ENCODE measurements at regions not wholly inside any gene's neighbourhood (a gene's known extent, or its start where the extent isn't known, plus 50 kb on each side); places are given as distances from the start of the nearest gene placed in this dataset.
"Not testable (repeated sequence)": the region's sequence is repeated elsewhere in the genome, so short reads cannot be mapped to it uniquely, and the experiment has no call there.

DNA sequence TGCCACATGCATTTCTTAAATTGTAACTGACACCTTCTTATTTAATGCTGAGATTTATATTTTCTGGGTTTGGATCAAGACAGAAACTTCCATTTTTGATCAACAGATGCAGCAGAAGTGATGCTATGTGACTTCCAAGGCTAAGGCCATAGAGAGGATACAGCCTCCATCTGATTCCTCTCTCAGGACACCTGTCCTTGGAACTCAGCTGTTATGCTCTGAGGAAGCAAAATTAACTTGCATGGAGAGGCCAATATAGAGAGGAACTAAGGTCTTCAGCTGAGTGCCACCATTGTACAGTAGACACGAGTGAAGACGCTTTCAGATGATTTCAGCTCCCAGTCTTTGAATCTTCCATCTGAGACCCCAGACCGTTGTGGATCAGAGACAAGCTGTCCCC lies 296.9 kb upstream of the TBL1XR1 start:
- TF ChIP-seq, protein P1, sequence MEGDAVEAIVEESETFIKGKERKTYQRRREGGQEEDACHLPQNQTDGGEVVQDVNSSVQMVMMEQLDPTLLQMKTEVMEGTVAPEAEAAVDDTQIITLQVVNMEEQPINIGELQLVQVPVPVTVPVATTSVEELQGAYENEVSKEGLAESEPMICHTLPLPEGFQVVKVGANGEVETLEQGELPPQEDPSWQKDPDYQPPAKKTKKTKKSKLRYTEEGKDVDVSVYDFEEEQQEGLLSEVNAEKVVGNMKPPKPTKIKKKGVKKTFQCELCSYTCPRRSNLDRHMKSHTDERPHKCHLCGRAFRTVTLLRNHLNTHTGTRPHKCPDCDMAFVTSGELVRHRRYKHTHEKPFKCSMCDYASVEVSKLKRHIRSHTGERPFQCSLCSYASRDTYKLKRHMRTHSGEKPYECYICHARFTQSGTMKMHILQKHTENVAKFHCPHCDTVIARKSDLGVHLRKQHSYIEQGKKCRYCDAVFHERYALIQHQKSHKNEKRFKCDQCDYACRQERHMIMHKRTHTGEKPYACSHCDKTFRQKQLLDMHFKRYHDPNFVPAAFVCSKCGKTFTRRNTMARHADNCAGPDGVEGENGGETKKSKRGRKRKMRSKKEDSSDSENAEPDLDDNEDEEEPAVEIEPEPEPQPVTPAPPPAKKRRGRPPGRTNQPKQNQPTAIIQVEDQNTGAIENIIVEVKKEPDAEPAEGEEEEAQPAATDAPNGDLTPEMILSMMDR (IDR thresholded peaks at IDR 0.05; ENCODE audit: insufficient read depth in 1 of 2, low read depth in 1 of 2, low read length in 1 of 2, severe bottlenecking in 1 of 2, unreplicated experiment in 1 of 2), result no peak
- Histone ChIP-seq H3K4me1 (no peaks in the 10 kb centered on the region), H3K36me3 (ENCODE audit: control insufficient read depth, insufficient read depth, low read length) (no peaks in the 10 kb centered on the region), H3K9me3 (no peaks in the 10 kb centered on the region), H3K27me3 (replicated peaks; ENCODE audit: control insufficient read depth, insufficient read depth, low read length) (no peaks in the 10 kb centered on the region), H3K4me3 (ENCODE audit: low read depth, low read length) (no peak overlapping the region)
- CTCF ChIA-PET, result no interaction called here
- H3K27ac Mint-ChIP-seq (ENCODE audit: unreplicated experiment), result no peak overlapping the region
- H3K27me3 Mint-ChIP-seq (ENCODE audit: insufficient read depth, unreplicated experiment), result no peaks in the 10 kb centered on the region
- no peak overlapping the region for H3K4me3 Mint-ChIP-seq (ENCODE audit: unreplicated experiment)
- no peaks in the 10 kb centered on the region for H3K9me3 Mint-ChIP-seq (ENCODE audit: unreplicated experiment)
- intact Hi-C loops (cut with micrococcal nuclease; ENCODE audit: unreplicated experiment), result no loop called here
- DNase-seq, result no peak
- no peaks in the 10 kb centered on the region for H3K36me3 Mint-ChIP-seq (ENCODE audit: insufficient read depth, unreplicated experiment)
- no TSS peak for BruUV-seq (replicated peaks)
- POLR2A ChIA-PET, result no interaction called here
- no peaks in the 10 kb centered on the region for H3K4me1 Mint-ChIP-seq (ENCODE audit: low read depth, unreplicated experiment)

GRCh38 chr3:177495566-177495965 lies 298.3 kb upstream of the TBL1XR1 start:
- Mint-ChIP-seq H3K4me3 (ENCODE audit: unreplicated experiment) (no peak overlapping the region), H3K27ac (ENCODE audit: unreplicated experiment) (no peak overlapping the region), H3K36me3 (ENCODE audit: insufficient read depth, unreplicated experiment) (no peaks in the 10 kb centered on the region), H3K27me3 (ENCODE audit: insufficient read depth, unreplicated experiment) (no peaks in the 10 kb centered on the region), H3K4me1 (ENCODE audit: low read depth, unreplicated experiment) (peaks cover 7% of the 10 kb centered on the region), H3K9me3 (ENCODE audit: unreplicated experiment) (peaks cover 9% of the 10 kb centered on the region)
- TF ChIP-seq, protein P1 (IDR thresholded peaks at IDR 0.05; ENCODE audit: insufficient read depth in 1 of 2, low read depth in 1 of 2, low read length in 1 of 2, severe bottlenecking in 1 of 2, unreplicated experiment in 1 of 2), result no peak
- ChIA-PET CTCF (no interaction called here), POLR2A (no interaction called here)
- BruUV-seq (replicated peaks), result no TSS peak
- intact Hi-C loops (cut with micrococcal nuclease; ENCODE audit: unreplicated experiment), result no loop called here
- DNase-seq, result no peak
- peaks cover 8% of the 10 kb centered on the region for H3K4me1 ChIP-seq
- H3K36me3 ChIP-seq (ENCODE audit: control insufficient read depth, insufficient read depth, low read length), result no peaks in the 10 kb centered on the region
- H3K4me3 ChIP-seq (ENCODE audit: low read depth, low read length), result no peak overlapping the region
- no peaks in the 10 kb centered on the region for H3K9me3 ChIP-seq
- H3K27me3 ChIP-seq (replicated peaks; ENCODE audit: control insufficient read depth, insufficient read depth, low read length), result no peaks in the 10 kb centered on the region

DNA sequence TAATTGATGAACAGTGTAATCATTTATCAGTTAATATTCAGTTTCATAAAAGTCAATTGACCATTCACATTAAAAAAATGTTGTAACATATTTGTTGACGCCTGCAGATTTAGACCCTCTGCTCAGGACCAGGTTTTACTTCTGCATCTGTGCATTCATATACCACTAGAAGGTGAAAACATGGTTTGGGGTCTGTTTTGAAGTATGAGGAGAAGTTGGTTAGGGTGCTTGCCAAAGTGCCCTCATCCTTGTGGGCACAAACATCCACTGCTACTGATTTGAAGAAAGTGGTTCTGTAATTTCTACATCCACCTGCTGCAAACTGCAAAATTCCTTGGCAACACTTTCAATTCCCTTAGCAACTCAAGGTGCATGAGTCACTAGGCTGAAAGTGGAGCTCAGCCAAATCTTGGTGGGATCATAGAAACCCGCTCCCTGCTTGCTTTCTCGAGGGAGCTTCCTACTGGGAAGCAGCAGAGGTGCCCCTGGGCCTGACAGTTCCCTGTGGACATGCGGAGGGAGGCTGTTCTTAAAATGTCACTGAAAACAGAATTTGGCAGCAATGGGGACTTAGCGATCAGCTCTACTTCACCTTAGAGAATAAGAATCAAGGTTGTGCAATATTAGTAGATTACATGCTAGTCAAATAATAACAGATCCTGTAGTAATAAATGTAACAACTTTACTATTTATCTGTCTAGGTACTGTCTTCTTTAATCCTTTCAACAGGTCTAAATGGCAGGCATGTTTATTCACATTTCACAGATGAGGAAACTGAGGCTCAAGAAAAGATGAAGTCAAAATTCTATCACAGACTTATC lies 301.0 kb upstream of the TBL1XR1 start:
- peaks cover 9% of the 10 kb centered on the region for H3K9me3 Mint-ChIP-seq (ENCODE audit: unreplicated experiment)
- intact Hi-C loops (cut with micrococcal nuclease; ENCODE audit: unreplicated experiment), result no loop called here
- H3K27me3 ChIP-seq (replicated peaks; ENCODE audit: control insufficient read depth, insufficient read depth, low read length), result no peaks in the 10 kb centered on the region
- no peaks in the 10 kb centered on the region for H3K9me3 ChIP-seq
- no peak overlapping the region for H3K4me3 ChIP-seq (ENCODE audit: low read depth, low read length)
- TF ChIP-seq, protein P1 (IDR thresholded peaks at IDR 0.05; ENCODE audit: insufficient read depth in 1 of 2, low read depth in 1 of 2, low read length in 1 of 2, severe bottlenecking in 1 of 2, unreplicated experiment in 1 of 2), result no peak
- no peaks in the 10 kb centered on the region for H3K36me3 Mint-ChIP-seq (ENCODE audit: insufficient read depth, unreplicated experiment)
- no peak overlapping the region for H3K4me3 Mint-ChIP-seq (ENCODE audit: unreplicated experiment)
- DNase-seq, result no peak
- ChIA-PET CTCF (no interaction called here), POLR2A (no interaction called here)
- no TSS peak for BruUV-seq (replicated peaks)
- peaks cover 8% of the 10 kb centered on the region for H3K4me1 ChIP-seq
- no peaks in the 10 kb centered on the region for H3K27me3 Mint-ChIP-seq (ENCODE audit: insufficient read depth, unreplicated experiment)
- no peak overlapping the region for H3K27ac Mint-ChIP-seq (ENCODE audit: unreplicated experiment)
- no peaks in the 10 kb centered on the region for H3K36me3 ChIP-seq (ENCODE audit: control insufficient read depth, insufficient read depth, low read length)
- H3K4me1 Mint-ChIP-seq (ENCODE audit: low read depth, unreplicated experiment), result peaks cover 7% of the 10 kb centered on the region

DNA sequence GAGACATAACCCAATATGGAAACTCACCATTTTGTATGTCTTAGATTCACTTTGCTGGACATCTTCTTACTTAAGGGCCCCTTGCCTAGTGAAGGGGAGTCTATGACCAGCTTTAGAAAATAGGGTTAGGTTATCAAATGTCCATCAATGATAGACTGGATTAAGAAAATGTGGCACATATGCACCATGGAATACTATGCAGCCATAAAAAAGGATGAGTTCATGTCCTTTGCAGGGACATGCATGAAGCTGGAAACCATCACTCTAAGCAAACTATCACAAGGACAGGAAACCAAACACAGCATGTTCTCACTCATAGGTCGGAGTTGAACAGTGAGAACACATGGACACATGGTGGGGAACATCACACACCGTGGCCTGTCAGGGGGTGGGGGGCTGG lies 301.8 kb upstream of the TBL1XR1 start:
- H3K9me3 Mint-ChIP-seq (ENCODE audit: unreplicated experiment); H3K4me1 ChIP-seq; intact Hi-C loops (cut with micrococcal nuclease; ENCODE audit: unreplicated experiment); H3K36me3 Mint-ChIP-seq (ENCODE audit: insufficient read depth, unreplicated experiment); BruUV-seq (replicated peaks); CTCF ChIA-PET; POLR2A ChIA-PET; H3K9me3 ChIP-seq; H3K36me3 ChIP-seq (ENCODE audit: control insufficient read depth, insufficient read depth, low read length); H3K27me3 ChIP-seq (replicated peaks; ENCODE audit: control insufficient read depth, insufficient read depth, low read length); DNase-seq; H3K4me3 ChIP-seq (ENCODE audit: low read depth, low read length); H3K27me3 Mint-ChIP-seq (ENCODE audit: insufficient read depth, unreplicated experiment); H3K27ac Mint-ChIP-seq (ENCODE audit: unreplicated experiment); H3K4me3 Mint-ChIP-seq (ENCODE audit: unreplicated experiment); H3K4me1 Mint-ChIP-seq (ENCODE audit: low read depth, unreplicated experiment): not testable (repeated sequence)

All from Caco-2 (cell line).